BLaER1 treated with 17β-estradiol and CSF1 and Interleukin-3, amounts not matched to agents 10 nM and 100 nM (cell line): ENCODE measurements at regions not wholly inside any gene's neighbourhood (a gene's known extent, or its start where the extent isn't known, plus 50 kb on each side); places are given as distances from the start of the nearest gene placed in this dataset.

ENCODE experiments used
- H3K27ac ChIP-seq, 11 experiments: shearing (Covaris generic); formaldehyde crosslinking; 2 replicates each; pipeline ENCODE4 v1.8.1; 2022
- H3K27me3 ChIP-seq, 11 experiments: shearing (Covaris generic); formaldehyde crosslinking; 2 replicates each; pipeline ENCODE4 v1.8.1; 2022
- H3K36me3 ChIP-seq, 11 experiments: shearing (Covaris generic); formaldehyde crosslinking; 2 replicates each; pipeline ENCODE4 v1.8.1; 2022
- H3K4me1 ChIP-seq, 10 experiments: shearing (Covaris generic); formaldehyde crosslinking; 2 replicates each; pipeline ENCODE4 v1.8.1; 2022
- H3K4me2 ChIP-seq, 11 experiments: shearing (Covaris generic); formaldehyde crosslinking; 2 replicates each; pipeline ENCODE4 v1.8.1; 2022
- H3K4me3 ChIP-seq, 10 experiments: shearing (Covaris generic); formaldehyde crosslinking; 2 replicates each; pipeline ENCODE4 v1.8.1; 2022
- H3K9ac ChIP-seq, 11 experiments: shearing (Covaris generic); formaldehyde crosslinking; 2 replicates each; pipeline ENCODE4 v1.8.1; 2022
- H3K9me3 ChIP-seq, 11 experiments: shearing (Covaris generic); formaldehyde crosslinking; replicated peaks in 1 of 11; 2 replicates each; pipeline ENCODE4 v1.8.1; 2022
- H4K20me1 ChIP-seq, 11 experiments: shearing (Covaris generic); formaldehyde crosslinking; 2 replicates each; pipeline ENCODE4 v1.8.1; 2022
- Cebpa-rat ChIP-seq, 11 experiments: shearing (Covaris generic); IDR thresholded peaks; 2 replicates each; pipeline ENCODE4 v1.8.1; 2022

GRCh38 chr2:38499548-38500282 lies 103.0 kb downstream of the HNRNPLL start:
- Histone ChIP-seq H3K9me3 (peaks cover 11 to 20% (median 16%) of the 10 kb centered on the region in 11 experiments), H3K27me3 (no peaks in the 10 kb centered on the region), H3K4me2 (peak overlapping the region in 9 of 11 experiments; percentile 60 to 91 (median 81); a peak in 17 of 22 replicates), H3K4me3 (no peak overlapping the region), H3K9ac (no peak overlapping the region), H4K20me1 (no peaks in the 10 kb centered on the region), H3K36me3 (no peaks in the 10 kb centered on the region), H3K4me1 (peaks cover 32 to 52% (median 47%) of the 10 kb centered on the region in 10 experiments), H3K27ac (peak overlapping the region in 6 of 11 experiments; percentile 58 to 81 (median 75); a peak in 7 of 22 replicates)
- TF ChIP-seq Cebpa-rat (IDR thresholded peaks at IDR 0.05), result no peak

- Histone ChIP-seq H3K27me3 (no peaks in the 10 kb centered on the region), H3K4me1 (peaks cover 27 to 50% (median 45%) of the 10 kb centered on the region in 10 experiments), H4K20me1 (no peaks in the 10 kb centered on the region), H3K36me3 (no peaks in the 10 kb centered on the region), H3K9ac (peak overlapping the region in 7 of 11 experiments; percentile 21 to 64 (median 43); a peak in 8 of 22 replicates), H3K4me2 (peak overlapping the region; percentile 6 to 91 (median 81); a peak in 20 of 22 replicates), H3K9me3 (peaks cover 11 to 18% (median 16%) of the 10 kb centered on the region in 11 experiments), H3K4me3 (peak overlapping the region in 2 of 10 experiments; percentile 9 to 25; a peak in 3 of 20 replicates), H3K27ac (peak overlapping the region in 8 of 11 experiments; percentile 33 to 81 (median 69); a peak in 17 of 22 replicates)
- peak in 3 of 11 experiments; percentile 40 to 69 (median 43); a peak in 4 of 22 replicates for TF ChIP-seq Cebpa-rat (IDR thresholded peaks at IDR 0.05)
Observed at GRCh38 chr2:38498045-38498481, 104.7 kb downstream of the HNRNPLL start.

GRCh38 chr2:38497670-38498037 lies 105.1 kb downstream of the HNRNPLL start:
- peaks cover 11 to 15% (median 13%) of the 10 kb centered on the region in 11 experiments for H3K9me3 ChIP-seq
- peak overlapping the region in 1 of 10 experiments; percentile 9; a peak in 2 of 20 replicates for H3K4me3 ChIP-seq
- no peaks in the 10 kb centered on the region for H3K27me3 ChIP-seq
- H3K9ac ChIP-seq, result peak overlapping the region in 4 of 11 experiments; percentile 28 to 55 (median 40); a peak in 4 of 22 replicates
- no peak for TF ChIP-seq Cebpa-rat (IDR thresholded peaks at IDR 0.05)
- peak overlapping the region in 7 of 11 experiments; percentile 52 to 81 (median 73); a peak in 13 of 22 replicates for H3K27ac ChIP-seq
- H3K36me3 ChIP-seq, result no peaks in the 10 kb centered on the region
- H3K4me2 ChIP-seq, result peak overlapping the region in 10 of 11 experiments; percentile 35 to 91 (median 81); a peak in 21 of 22 replicates
- no peaks in the 10 kb centered on the region for H4K20me1 ChIP-seq
- peaks cover 27 to 50% (median 45%) of the 10 kb centered on the region in 10 experiments for H3K4me1 ChIP-seq

- Histone ChIP-seq H3K27me3 (no peaks in the 10 kb centered on the region), H3K4me2 (peak overlapping the region; percentile 24 to 91 (median 81); a peak in 21 of 22 replicates), H4K20me1 (no peaks in the 10 kb centered on the region), H3K4me1 (peaks cover 27 to 50% (median 45%) of the 10 kb centered on the region in 10 experiments), H3K36me3 (no peaks in the 10 kb centered on the region), H3K9ac (peak overlapping the region in 4 of 11 experiments; percentile 12 to 51 (median 22); a peak in 5 of 22 replicates), H3K9me3 (peaks cover 6 to 9% (median 8%) of the 10 kb centered on the region in 11 experiments), H3K4me3 (0 out of 20 replicates have a peak overlapping the region, but pooled peaks of 1 of the 10 experiments have one; percentile 9), H3K27ac (peak overlapping the region in 7 of 11 experiments; percentile 52 to 81 (median 73); a peak in 12 of 22 replicates)
- peak in 4 of 11 experiments; percentile 50 to 75 (median 52); a peak in 3 of 22 replicates for TF ChIP-seq Cebpa-rat (IDR thresholded peaks at IDR 0.05)
Observed at GRCh38 chr2:38496927-38497669, 105.6 kb downstream of the HNRNPLL start.

GRCh38 chr2:38495880-38496279 lies 106.8 kb downstream of the HNRNPLL start:
- TF ChIP-seq Cebpa-rat (IDR thresholded peaks at IDR 0.05), result no peak
- no peaks in the 10 kb centered on the region for H3K36me3 ChIP-seq
- peak overlapping the region in 9 of 11 experiments; percentile 60 to 91 (median 81); a peak in 19 of 22 replicates for H3K4me2 ChIP-seq
- H3K9ac ChIP-seq, result no peak overlapping the region
- H3K4me1 ChIP-seq, result peaks cover 27 to 50% (median 45%) of the 10 kb centered on the region in 10 experiments
- H4K20me1 ChIP-seq, result no peaks in the 10 kb centered on the region
- H3K27me3 ChIP-seq, result no peaks in the 10 kb centered on the region
- no peaks in the 10 kb centered on the region for H3K9me3 ChIP-seq
- peak overlapping the region in 4 of 11 experiments; percentile 21 to 77 (median 60); a peak in 3 of 22 replicates for H3K27ac ChIP-seq
- H3K4me3 ChIP-seq, result no peak overlapping the region

- Histone ChIP-seq H3K27me3 (no peaks in the 10 kb centered on the region), H3K4me3 (no peak overlapping the region), H3K9ac (no peak overlapping the region), H3K9me3 (no peaks in the 10 kb centered on the region), H3K4me2 (no peak overlapping the region), H3K36me3 (no peaks in the 10 kb centered on the region), H3K4me1 (peaks cover 27 to 38% (median 36%) of the 10 kb centered on the region in 10 experiments), H4K20me1 (no peaks in the 10 kb centered on the region), H3K27ac (no peak overlapping the region)
- no peak for TF ChIP-seq Cebpa-rat (IDR thresholded peaks at IDR 0.05)
Observed at GRCh38 chr2:38494394-38494793, 108.3 kb downstream of the HNRNPLL start.

- Histone ChIP-seq H3K27me3 (no peaks in the 10 kb centered on the region), H3K4me2 (no peak overlapping the region), H3K36me3 (no peaks in the 10 kb centered on the region), H3K27ac (no peak overlapping the region), H3K4me3 (no peak overlapping the region), H4K20me1 (no peaks in the 10 kb centered on the region), H3K4me1 (peaks cover 10 to 15% (median 13%) of the 10 kb centered on the region in 10 experiments), H3K9ac (no peak overlapping the region), H3K9me3 (no peaks in the 10 kb centered on the region)
- TF ChIP-seq Cebpa-rat (IDR thresholded peaks at IDR 0.05), result no peak
Observed at GRCh38 chr2:38492042-38492615, 110.6 kb downstream of the HNRNPLL start.

- no peaks in the 10 kb centered on the region for H3K9me3 ChIP-seq
- no peak for TF ChIP-seq Cebpa-rat (IDR thresholded peaks at IDR 0.05)
- H3K4me1 ChIP-seq, result peaks cover 4 to 12% (median 7%) of the 10 kb centered on the region in 10 experiments; a peak in 19 of 20 replicates
- no peaks in the 10 kb centered on the region for H4K20me1 ChIP-seq
- H3K36me3 ChIP-seq, result no peaks in the 10 kb centered on the region
- H3K9ac ChIP-seq, result no peak overlapping the region
- no peak overlapping the region for H3K27ac ChIP-seq
- no peak overlapping the region for H3K4me3 ChIP-seq
- no peaks in the 10 kb centered on the region for H3K27me3 ChIP-seq
- no peak overlapping the region for H3K4me2 ChIP-seq
Observed at GRCh38 chr2:38491436-38491835, 111.3 kb downstream of the HNRNPLL start.
